ENCODE measurements at regions not wholly inside any gene's neighbourhood (a gene's known extent, or its start where the extent isn't known, plus 50 kb on each side); places are given as distances from the start of the nearest gene placed in this dataset.

- Mint-ChIP-seq H3K27ac (no peak overlapping the region), H3K36me3 (no peaks in the 10 kb centered on the region), H3K9me3 (no peaks in the 10 kb centered on the region), H3K4me1 (no peaks in the 10 kb centered on the region), H3K4me3 (no peak overlapping the region), H3K27me3 (ENCODE audit: low read depth) (no peaks in the 10 kb centered on the region)
- ChIA-PET POLR2A (no interaction called here), CTCF (no interaction called here)
- DNase-seq (ENCODE audit: low spot score): no peak
- ATAC-seq: no peak
- no peak for TF ChIP-seq ZNF396 (CRISPR knock-in tag; IDR thresholded peaks at IDR 0.05; ENCODE audit: borderline replicate concordance)
- no peak for TF ChIP-seq FOXJ3 (CRISPR knock-in tag; IDR thresholded peaks at IDR 0.05; ENCODE audit: borderline replicate concordance)
- TF ChIP-seq SMAD4 (CRISPR knock-in tag; IDR thresholded peaks at IDR 0.05): no peak
- TF ChIP-seq, protein P1, sequence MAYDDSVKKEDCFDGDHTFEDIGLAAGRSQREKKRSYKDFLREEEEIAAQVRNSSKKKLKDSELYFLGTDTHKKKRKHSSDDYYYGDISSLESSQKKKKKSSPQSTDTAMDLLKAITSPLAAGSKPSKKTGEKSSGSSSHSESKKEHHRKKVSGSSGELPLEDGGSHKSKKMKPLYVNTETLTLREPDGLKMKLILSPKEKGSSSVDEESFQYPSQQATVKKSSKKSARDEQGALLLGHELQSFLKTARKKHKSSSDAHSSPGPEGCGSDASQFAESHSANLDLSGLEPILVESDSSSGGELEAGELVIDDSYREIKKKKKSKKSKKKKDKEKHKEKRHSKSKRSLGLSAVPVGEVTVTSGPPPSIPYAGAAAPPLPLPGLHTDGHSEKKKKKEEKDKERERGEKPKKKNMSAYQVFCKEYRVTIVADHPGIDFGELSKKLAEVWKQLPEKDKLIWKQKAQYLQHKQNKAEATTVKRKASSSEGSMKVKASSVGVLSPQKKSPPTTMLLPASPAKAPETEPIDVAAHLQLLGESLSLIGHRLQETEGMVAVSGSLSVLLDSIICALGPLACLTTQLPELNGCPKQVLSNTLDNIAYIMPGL (CRISPR knock-in tag; IDR thresholded peaks at IDR 0.05): no peak
- no peak for TF ChIP-seq SP1 (CRISPR knock-in tag; conservative IDR thresholded peaks at IDR 0.05)
- no peak for TF ChIP-seq IRF1 (CRISPR knock-in tag; IDR thresholded peaks at IDR 0.05)
- TF ChIP-seq CREM (CRISPR knock-in tag; IDR thresholded peaks at IDR 0.05): no peak
- TF ChIP-seq, protein P2, sequence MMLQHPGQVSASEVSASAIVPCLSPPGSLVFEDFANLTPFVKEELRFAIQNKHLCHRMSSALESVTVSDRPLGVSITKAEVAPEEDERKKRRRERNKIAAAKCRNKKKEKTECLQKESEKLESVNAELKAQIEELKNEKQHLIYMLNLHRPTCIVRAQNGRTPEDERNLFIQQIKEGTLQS (CRISPR knock-in tag; conservative IDR thresholded peaks at IDR 0.05): no peak
These were observed 691.6 kb downstream of the ZNF385D start for GRCh38 chr3:21059404-21059803.

DNA sequence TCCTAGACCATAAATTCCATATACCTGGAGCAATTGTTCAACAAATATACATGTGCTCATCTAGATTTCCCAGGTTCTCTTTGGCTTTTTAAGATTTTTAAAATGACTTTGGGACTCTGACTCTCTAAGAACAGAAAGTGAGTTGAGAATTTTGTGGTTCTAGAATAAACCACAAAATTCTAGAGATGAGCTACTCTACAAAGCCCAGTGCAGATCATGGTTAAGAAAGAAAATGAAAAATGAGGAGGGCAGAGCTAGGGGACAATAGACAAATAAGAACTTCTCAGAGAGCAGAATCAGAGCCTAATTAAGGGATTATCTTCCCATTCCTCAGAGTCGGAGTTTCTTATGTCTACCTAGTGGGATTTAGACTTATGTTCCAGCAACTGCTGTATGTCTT lies 694.7 kb downstream of the ZNF385D start:
- Mint-ChIP-seq H3K27ac (no peak overlapping the region), H3K9me3 (no peaks in the 10 kb centered on the region), H3K36me3 (no peaks in the 10 kb centered on the region), H3K27me3 (ENCODE audit: low read depth) (no peaks in the 10 kb centered on the region), H3K4me1 (no peaks in the 10 kb centered on the region), H3K4me3 (no peak overlapping the region)
- DNase-seq (ENCODE audit: low spot score): no peak
- POLR2A ChIA-PET: no interaction called here
- CTCF ChIA-PET: no interaction called here
- ATAC-seq: no peak
- TF ChIP-seq, protein P3, sequence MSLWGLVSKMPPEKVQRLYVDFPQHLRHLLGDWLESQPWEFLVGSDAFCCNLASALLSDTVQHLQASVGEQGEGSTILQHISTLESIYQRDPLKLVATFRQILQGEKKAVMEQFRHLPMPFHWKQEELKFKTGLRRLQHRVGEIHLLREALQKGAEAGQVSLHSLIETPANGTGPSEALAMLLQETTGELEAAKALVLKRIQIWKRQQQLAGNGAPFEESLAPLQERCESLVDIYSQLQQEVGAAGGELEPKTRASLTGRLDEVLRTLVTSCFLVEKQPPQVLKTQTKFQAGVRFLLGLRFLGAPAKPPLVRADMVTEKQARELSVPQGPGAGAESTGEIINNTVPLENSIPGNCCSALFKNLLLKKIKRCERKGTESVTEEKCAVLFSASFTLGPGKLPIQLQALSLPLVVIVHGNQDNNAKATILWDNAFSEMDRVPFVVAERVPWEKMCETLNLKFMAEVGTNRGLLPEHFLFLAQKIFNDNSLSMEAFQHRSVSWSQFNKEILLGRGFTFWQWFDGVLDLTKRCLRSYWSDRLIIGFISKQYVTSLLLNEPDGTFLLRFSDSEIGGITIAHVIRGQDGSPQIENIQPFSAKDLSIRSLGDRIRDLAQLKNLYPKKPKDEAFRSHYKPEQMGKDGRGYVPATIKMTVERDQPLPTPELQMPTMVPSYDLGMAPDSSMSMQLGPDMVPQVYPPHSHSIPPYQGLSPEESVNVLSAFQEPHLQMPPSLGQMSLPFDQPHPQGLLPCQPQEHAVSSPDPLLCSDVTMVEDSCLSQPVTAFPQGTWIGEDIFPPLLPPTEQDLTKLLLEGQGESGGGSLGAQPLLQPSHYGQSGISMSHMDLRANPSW (CRISPR knock-in tag; conservative IDR thresholded peaks at IDR 0.05; ENCODE audit: low read depth): no peak
- TF ChIP-seq RELA (CRISPR knock-in tag; IDR thresholded peaks at IDR 0.05; ENCODE audit: borderline replicate concordance): no peak
- TF ChIP-seq, protein P2 (CRISPR knock-in tag; conservative IDR thresholded peaks at IDR 0.05): no peak
- TF ChIP-seq AFF4 (CRISPR knock-in tag; IDR thresholded peaks at IDR 0.05; ENCODE audit: borderline replicate concordance): no peak
- no peak for TF ChIP-seq ZNF219 (CRISPR knock-in tag; IDR thresholded peaks at IDR 0.05; ENCODE audit: borderline replicate concordance)
- no peak for TF ChIP-seq GTF2I (CRISPR knock-in tag; conservative IDR thresholded peaks at IDR 0.05)
- TF ChIP-seq TEAD4 (CRISPR knock-in tag; IDR thresholded peaks at IDR 0.05): no peak
- TF ChIP-seq, protein P4, sequence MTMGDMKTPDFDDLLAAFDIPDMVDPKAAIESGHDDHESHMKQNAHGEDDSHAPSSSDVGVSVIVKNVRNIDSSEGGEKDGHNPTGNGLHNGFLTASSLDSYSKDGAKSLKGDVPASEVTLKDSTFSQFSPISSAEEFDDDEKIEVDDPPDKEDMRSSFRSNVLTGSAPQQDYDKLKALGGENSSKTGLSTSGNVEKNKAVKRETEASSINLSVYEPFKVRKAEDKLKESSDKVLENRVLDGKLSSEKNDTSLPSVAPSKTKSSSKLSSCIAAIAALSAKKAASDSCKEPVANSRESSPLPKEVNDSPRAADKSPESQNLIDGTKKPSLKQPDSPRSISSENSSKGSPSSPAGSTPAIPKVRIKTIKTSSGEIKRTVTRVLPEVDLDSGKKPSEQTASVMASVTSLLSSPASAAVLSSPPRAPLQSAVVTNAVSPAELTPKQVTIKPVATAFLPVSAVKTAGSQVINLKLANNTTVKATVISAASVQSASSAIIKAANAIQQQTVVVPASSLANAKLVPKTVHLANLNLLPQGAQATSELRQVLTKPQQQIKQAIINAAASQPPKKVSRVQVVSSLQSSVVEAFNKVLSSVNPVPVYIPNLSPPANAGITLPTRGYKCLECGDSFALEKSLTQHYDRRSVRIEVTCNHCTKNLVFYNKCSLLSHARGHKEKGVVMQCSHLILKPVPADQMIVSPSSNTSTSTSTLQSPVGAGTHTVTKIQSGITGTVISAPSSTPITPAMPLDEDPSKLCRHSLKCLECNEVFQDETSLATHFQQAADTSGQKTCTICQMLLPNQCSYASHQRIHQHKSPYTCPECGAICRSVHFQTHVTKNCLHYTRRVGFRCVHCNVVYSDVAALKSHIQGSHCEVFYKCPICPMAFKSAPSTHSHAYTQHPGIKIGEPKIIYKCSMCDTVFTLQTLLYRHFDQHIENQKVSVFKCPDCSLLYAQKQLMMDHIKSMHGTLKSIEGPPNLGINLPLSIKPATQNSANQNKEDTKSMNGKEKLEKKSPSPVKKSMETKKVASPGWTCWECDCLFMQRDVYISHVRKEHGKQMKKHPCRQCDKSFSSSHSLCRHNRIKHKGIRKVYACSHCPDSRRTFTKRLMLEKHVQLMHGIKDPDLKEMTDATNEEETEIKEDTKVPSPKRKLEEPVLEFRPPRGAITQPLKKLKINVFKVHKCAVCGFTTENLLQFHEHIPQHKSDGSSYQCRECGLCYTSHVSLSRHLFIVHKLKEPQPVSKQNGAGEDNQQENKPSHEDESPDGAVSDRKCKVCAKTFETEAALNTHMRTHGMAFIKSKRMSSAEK (CRISPR knock-in tag; IDR thresholded peaks at IDR 0.05; ENCODE audit: borderline replicate concordance): no peak
- TF ChIP-seq PREB (CRISPR knock-in tag; IDR thresholded peaks at IDR 0.05; ENCODE audit: borderline replicate concordance): no peak
